ENCODE measurements at regions not wholly inside any gene's neighbourhood (a gene's known extent, or its start where the extent isn't known, plus 50 kb on each side); places are given as distances from the start of the nearest gene placed in this dataset.

DNA sequence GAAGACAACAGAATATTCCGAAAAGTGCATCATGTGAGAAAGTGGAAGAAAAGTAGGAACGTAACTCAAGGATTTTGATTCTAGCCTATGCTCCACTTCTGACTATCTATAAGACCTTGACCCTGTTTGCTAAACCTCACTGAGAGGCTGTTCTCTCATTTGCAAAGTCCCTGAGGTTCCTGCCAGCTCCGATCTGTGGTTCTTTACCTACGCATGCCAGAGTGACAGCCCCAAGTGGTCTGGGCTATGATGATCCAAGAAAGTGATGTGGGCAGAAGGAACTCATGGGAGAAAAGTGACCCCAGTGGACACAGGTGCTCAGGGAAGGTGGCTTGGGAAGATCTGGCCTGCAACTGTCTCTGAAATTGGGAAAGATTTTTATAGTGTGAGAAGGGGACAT lies 301.1 kb upstream of the CDH11 start:
- H3K4me1 Mint-ChIP-seq, result no peaks in the 10 kb centered on the region
- no peak overlapping the region for H3K4me3 Mint-ChIP-seq
- Histone ChIP-seq H3K27me3 (replicated peaks in 1 of 4; ENCODE audit: control extremely low read depth in 1 of 4, control insufficient read depth in 3 of 4, insufficient read depth in 4 of 4, low read length in 3 of 4) (no peaks in the 10 kb centered on the region), H3K9me3 (ENCODE audit: control extremely low read depth in 1 of 3, control insufficient read depth in 2 of 3, insufficient read depth in 1 of 3, low read length in 2 of 3) (peaks cover 0 to 8% (median 0%) of the 10 kb centered on the region in 3 donors), H3K36me3 (replicated peaks in 1 of 2; ENCODE audit: control extremely low read depth in 1 of 2, control insufficient read depth in 1 of 2, extremely low read depth in 1 of 2, insufficient read depth in 2 of 2, low read length in 1 of 2) (no peaks in the 10 kb centered on the region), H3K27ac (ENCODE audit: low read length in 2 of 2) (no peak overlapping the region), H3K9ac (ENCODE audit: low read length) (no peak overlapping the region), H3K4me1 (ENCODE audit: control insufficient read depth in 2 of 2, insufficient read depth in 2 of 2, low read length in 2 of 2) (no peaks in the 10 kb centered on the region), H2AFZ (ENCODE audit: insufficient read depth, low read depth, low read length, poor library complexity, severe bottlenecking) (no peak overlapping the region), H4K20me1 (ENCODE audit: control insufficient read depth, insufficient read depth, low read length, poor library complexity, severe bottlenecking) (no peaks in the 10 kb centered on the region), H3K4me2 (replicated peaks; ENCODE audit: low read depth, low read length, poor library complexity, severe bottlenecking) (no peak overlapping the region), H3K79me2 (ENCODE audit: control insufficient read depth, insufficient read depth, low read length) (no peaks in the 10 kb centered on the region), H3K4me3 (ENCODE audit: control extremely low read depth in 1 of 5, extremely low read depth in 1 of 5, insufficient read depth in 1 of 5, low read depth in 2 of 5, low read length in 4 of 5) (no peak overlapping the region)
- H3K27ac Mint-ChIP-seq, result no peak overlapping the region
- no peak for DNase-seq
- intact Hi-C loops (cut with micrococcal nuclease), result no loop called here
- no peak for ATAC-seq (ENCODE audit: low read depth)
- 94% methylated on average over 3 of the region's 4 CpGs for whole genome bisulfite sequencing (ENCODE audit: insufficient coverage)
- ChIA-PET POLR2A (no interaction called here), CTCF (no interaction called here)
- H3K9me3 Mint-ChIP-seq (ENCODE audit: insufficient read depth), result peaks cover 4% of the 10 kb centered on the region
- H3K27me3 Mint-ChIP-seq, result no peaks in the 10 kb centered on the region
- TF ChIP-seq EZH2 (IDR thresholded peaks at IDR 0.05; ENCODE audit: borderline replicate concordance, insufficient read depth, low read depth, low read length, poor library complexity, severe bottlenecking) (no peak), CTCF (IDR thresholded peaks at IDR 0.05) (no peak)

GRCh38 chr16:65421596-65421995 lies 299.7 kb upstream of the CDH11 start:
- no CpG with 5 or more reads among the region's 2 CpGs for WGBS (ENCODE audit: insufficient coverage)
- no peaks in the 10 kb centered on the region for H4K20me1 ChIP-seq (ENCODE audit: control insufficient read depth, insufficient read depth, low read length, poor library complexity, severe bottlenecking)
- intact Hi-C loops (cut with micrococcal nuclease), result no loop called here
- H3K4me2 ChIP-seq (replicated peaks; ENCODE audit: low read depth, low read length, poor library complexity, severe bottlenecking), result no peak overlapping the region
- H3K27me3 ChIP-seq (replicated peaks in 1 of 4; ENCODE audit: control extremely low read depth in 1 of 4, control insufficient read depth in 3 of 4, insufficient read depth in 4 of 4, low read length in 3 of 4), result no peaks in the 10 kb centered on the region
- no peaks in the 10 kb centered on the region for H3K79me2 ChIP-seq (ENCODE audit: control insufficient read depth, insufficient read depth, low read length)
- no peak for DNase-seq
- POLR2A ChIA-PET, result no interaction called here
- no peak for ATAC-seq (ENCODE audit: low read depth)
- H3K4me3 ChIP-seq (ENCODE audit: control extremely low read depth in 1 of 5, extremely low read depth in 1 of 5, insufficient read depth in 1 of 5, low read depth in 2 of 5, low read length in 4 of 5), result no peak overlapping the region
- no peak overlapping the region for H3K4me3 Mint-ChIP-seq
- CTCF ChIA-PET, result no interaction called here
- TF ChIP-seq EZH2 (IDR thresholded peaks at IDR 0.05; ENCODE audit: borderline replicate concordance, insufficient read depth, low read depth, low read length, poor library complexity, severe bottlenecking), result no peak
- no peak for TF ChIP-seq CTCF (IDR thresholded peaks at IDR 0.05)
- H3K27me3 Mint-ChIP-seq, result no peaks in the 10 kb centered on the region
- no peak overlapping the region for H3K9ac ChIP-seq (ENCODE audit: low read length)
- H3K9me3 ChIP-seq (ENCODE audit: control extremely low read depth in 1 of 3, control insufficient read depth in 2 of 3, insufficient read depth in 1 of 3, low read length in 2 of 3), result peaks cover 0 to 6% (median 0%) of the 10 kb centered on the region in 3 donors
- H2AFZ ChIP-seq (ENCODE audit: insufficient read depth, low read depth, low read length, poor library complexity, severe bottlenecking), result no peak overlapping the region
- no peak overlapping the region for H3K27ac Mint-ChIP-seq
- peaks cover 4% of the 10 kb centered on the region for H3K9me3 Mint-ChIP-seq (ENCODE audit: insufficient read depth)
- no peaks in the 10 kb centered on the region for H3K4me1 Mint-ChIP-seq
- no peak overlapping the region for H3K27ac ChIP-seq (ENCODE audit: low read length in 2 of 2)
- H3K36me3 ChIP-seq (replicated peaks in 1 of 2; ENCODE audit: control extremely low read depth in 1 of 2, control insufficient read depth in 1 of 2, extremely low read depth in 1 of 2, insufficient read depth in 2 of 2, low read length in 1 of 2), result no peaks in the 10 kb centered on the region
- H3K4me1 ChIP-seq (ENCODE audit: control insufficient read depth in 2 of 2, insufficient read depth in 2 of 2, low read length in 2 of 2), result no peaks in the 10 kb centered on the region
